HG02884 (cell line): ENCODE measurements at regions not wholly inside any gene's neighbourhood (a gene's known extent, or its start where the extent isn't known, plus 50 kb on each side); places are given as distances from the start of the nearest gene placed in this dataset.
"Not testable (repeated sequence)": the region's sequence is repeated elsewhere in the genome, so short reads cannot be mapped to it uniquely, and the experiment has no call there.

Source experiments
- ATAC-seq: cut with Tn5 transposase; IDR thresholded peaks from one replicate; pipeline ENCODE4 v1.9.1; 2021; ENCODE audit warnings: mild to moderate bottlenecking, moderate library complexity; ENCODE audit not compliant: unreplicated experiment

- no peak for ATAC-seq
Observed at GRCh38 chr10:84698989-84699388, 370.6 kb downstream of the CCSER2 start.

DNA sequence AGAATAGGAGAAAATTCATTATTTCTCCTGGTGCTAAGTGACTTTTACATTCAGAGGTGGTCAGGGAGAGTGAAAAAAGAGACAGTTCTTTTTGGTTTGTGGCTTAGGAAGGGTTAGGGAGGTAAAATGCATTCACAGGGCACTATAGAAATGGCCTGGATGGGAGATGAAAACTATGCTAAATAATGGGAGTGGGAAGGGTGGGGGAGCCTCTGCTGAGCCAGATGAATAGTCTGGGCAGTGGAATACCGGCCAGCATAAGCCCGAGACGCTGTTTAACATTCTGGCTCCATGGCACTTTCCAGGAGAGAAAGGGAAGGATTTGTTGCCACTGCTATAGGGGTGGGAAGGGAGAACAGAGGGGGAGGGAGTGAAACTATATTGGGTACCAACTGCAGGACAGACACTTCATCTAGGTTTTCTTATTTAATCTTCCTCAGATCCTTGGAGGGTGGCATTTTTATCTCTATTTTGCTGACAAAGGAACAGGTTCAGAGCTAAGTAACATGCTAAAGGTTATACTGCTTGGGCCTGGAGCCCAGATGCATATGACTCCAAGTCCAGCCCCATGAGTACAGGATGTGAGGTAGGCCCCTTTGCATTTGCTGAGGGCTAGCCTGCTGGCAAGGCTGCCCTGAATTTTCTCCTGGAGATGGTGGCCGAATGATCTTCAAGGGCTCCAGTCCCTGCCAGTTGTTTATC, 372.4 kb downstream of the CCSER2 start:
- no peak for ATAC-seq

GRCh38 chr10:84701370-84701720, 373.0 kb downstream of the CCSER2 start:
- no peak for ATAC-seq

DNA sequence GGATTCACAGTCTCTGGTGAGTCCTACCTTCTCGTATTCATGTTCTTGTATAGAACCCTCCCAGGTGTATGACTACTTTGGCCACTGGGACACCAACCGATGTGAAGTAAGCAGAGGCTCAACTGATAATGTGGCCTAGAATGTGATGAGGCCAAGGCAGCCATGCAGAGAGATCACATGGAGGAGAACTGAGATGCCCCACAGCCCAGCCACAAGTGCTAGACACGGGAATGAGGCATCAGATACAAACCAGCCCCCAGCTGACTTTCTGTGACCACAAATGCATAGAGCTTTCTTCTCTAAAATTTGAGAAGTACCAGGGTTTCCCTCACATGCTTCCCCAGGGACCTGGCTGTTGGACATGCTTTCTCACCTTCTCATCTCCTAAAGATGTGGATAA, 375.7 kb downstream of the CCSER2 start:
- no peak for ATAC-seq

DNA sequence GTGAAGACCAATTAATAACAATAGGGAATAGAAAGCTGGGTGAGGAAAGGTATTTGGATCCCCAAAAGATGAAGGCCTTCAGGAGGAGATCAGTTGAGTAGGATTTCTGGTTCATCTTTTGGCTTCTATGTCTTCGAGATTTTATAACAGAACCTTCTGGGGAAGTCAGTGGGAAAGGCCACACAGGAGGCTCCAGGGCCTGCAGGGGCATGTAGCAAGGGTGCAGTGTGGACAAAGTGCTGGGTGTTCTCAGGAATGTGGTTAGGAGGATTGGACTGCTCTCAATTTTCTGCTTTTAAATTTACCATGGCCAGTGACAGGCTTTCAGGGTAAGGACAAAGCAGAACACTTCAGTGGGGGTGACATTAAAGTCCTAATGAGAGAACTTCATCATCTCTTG, 378.0 kb downstream of the CCSER2 start:
- ATAC-seq = no peak

GRCh38 chr10:84706875-84707274, 378.5 kb downstream of the CCSER2 start:
- no peak for ATAC-seq

GRCh38 chr10:84715911-84716310, 387.5 kb downstream of the CCSER2 start:
- peak; percentile 93 for ATAC-seq

DNA sequence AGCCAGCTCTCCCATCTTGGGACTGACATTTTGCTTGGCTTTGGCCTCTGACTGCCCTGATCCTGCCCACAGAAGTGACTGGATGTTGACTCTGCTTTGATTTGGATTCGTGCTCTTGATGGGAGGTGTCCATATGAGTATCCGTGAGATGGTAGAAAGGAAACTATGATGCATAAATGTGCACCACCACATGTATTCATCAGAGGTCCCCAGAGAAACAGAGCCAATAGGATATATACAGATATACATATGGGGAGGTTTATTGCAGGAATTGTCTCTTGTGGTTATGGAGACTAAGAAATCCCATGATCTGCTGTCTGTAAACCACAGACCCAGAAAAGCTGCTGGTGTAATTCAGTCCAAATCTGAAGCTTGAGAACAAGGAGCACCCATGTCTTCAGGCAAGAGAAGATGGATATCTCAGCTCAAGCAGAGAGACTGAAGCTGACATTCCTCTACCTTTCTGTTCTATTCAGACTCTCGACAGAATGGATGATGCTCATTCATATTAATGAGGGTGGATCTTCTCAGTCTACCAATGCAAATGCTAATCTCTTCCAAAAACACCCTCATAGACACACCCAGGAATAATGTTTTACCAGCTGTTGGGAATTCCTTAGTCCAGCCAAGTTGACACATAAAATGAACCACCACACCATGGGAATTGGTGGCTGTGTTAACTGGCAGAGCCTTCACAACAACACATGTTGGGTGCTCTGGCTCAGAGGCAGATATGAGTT, 390.7 kb downstream of the CCSER2 start:
- ATAC-seq = no peak

- no peak for ATAC-seq
Observed at GRCh38 chr10:84719687-84720086, 391.3 kb downstream of the CCSER2 start.

GRCh38 chr10:84727398-84727797, 399.0 kb downstream of the CCSER2 start:
- ATAC-seq = no peak

GRCh38 chr10:84739126-84739525, 410.7 kb downstream of the CCSER2 start:
- ATAC-seq = not testable (repeated sequence)

GRCh38 chr10:84739641-84740040, 411.3 kb downstream of the CCSER2 start:
- no peak for ATAC-seq

GRCh38 chr10:84743483-84743882, 415.1 kb downstream of the CCSER2 start:
- ATAC-seq = no peak

GRCh38 chr10:84755311-84755710, 426.9 kb downstream of the CCSER2 start:
- no peak for ATAC-seq

DNA sequence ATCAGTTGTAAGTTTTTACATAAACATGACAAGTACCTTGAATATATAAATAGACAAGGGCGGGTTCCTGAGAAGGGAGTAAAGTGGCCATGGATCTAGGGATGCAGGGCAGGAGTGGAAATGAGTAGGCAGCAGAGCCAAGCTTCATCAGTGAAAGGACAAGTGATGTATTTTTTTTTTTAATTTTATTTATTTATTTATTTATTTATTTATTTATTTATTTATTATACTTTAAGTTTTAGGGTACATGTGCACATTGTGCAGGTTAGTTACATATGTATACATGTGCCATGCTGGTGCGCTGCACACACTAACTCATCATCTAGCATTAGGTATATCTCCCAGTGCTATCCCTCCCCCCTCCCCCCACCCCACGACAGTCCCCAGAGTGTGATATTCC, 428.3 kb downstream of the CCSER2 start:
- not testable (repeated sequence) for ATAC-seq

- not testable (repeated sequence) for ATAC-seq
Observed at GRCh38 chr10:84761994-84762614, 433.7 kb downstream of the CCSER2 start.

DNA sequence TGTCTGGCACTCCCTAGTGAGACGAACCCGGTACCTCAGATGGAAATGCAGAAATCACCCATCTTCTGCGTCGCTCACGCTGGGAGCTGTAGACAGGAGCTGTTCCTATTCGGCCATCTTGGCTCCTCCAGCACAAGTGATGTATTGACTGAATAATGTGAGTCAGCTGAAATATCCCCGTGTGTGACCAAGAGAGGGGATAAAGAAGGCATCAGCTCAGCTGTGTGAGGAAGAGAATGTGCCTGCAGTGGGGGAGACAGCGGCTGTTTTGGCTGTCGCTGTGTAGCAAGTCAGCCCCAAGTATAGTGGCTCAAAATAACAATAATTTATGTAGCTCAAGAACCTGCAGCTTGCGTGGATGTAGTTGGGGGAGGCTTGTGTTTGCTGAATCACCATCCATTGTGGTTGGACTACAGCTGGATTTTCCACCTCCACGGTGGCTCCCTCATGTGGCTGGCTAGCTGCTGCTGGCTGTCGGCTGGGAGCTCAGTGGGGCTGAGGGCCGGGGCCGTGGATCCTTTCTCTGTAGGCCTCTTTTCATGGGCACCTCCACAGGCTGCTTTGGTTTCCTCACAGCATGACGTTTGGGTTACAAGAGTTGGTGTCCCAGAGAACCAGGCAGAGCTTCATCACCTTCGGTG, 434.5 kb downstream of the CCSER2 start:
- no peak for ATAC-seq

DNA sequence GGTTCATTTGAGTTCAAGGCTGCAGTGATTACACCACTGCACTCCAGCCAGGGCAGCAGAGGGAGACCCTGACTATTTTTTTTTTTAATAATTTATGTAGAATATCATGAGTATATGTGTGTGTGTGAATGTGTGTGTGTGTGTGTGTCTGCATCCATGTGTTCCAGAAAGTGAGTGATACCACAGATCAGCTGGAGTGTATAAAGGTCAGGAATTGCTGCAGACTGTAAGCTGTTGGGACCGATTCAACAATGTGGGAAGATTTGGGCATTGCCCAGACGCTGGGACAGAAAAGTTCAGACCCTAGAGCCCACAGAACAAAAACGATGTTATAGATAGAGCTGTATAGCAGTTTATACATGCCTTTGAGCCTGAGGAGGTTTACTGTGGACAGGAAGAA, 435.6 kb downstream of the CCSER2 start:
- ATAC-seq = no peak

- no peak for ATAC-seq
Observed at GRCh38 chr10:84765086-84765485, 436.7 kb downstream of the CCSER2 start.

- ATAC-seq = no peak
Observed at GRCh38 chr10:84765656-84766055, 437.3 kb downstream of the CCSER2 start.

GRCh38 chr10:84766923-84767322, 438.5 kb downstream of the CCSER2 start:
- ATAC-seq = no peak

- ATAC-seq = no peak
Observed at GRCh38 chr10:84768132-84768531, 439.7 kb downstream of the CCSER2 start.
